ENCODE measurements at regions not wholly inside any gene's neighbourhood (a gene's known extent, or its start where the extent isn't known, plus 50 kb on each side); places are given as distances from the start of the nearest gene placed in this dataset.

- H3K4me3 ChIP-seq, result no peak overlapping the region
Measured at GRCh38 chr12:130016194-130016593, 112.4 kb upstream of the TMEM132D start.

GRCh38 chr12:130016986-130017385 lies 113.2 kb upstream of the TMEM132D start:
- Histone ChIP-seq H3K27ac (peak overlapping the region in 1 of 21 experiments; percentile 54), H3K4me3 (no peak overlapping the region)

More at GRCh38 chr12:130016194-130016593, 112.4 kb upstream of the TMEM132D start:
- no peak overlapping the region for H3K27ac ChIP-seq

- Histone ChIP-seq H3K4me3 (peak overlapping the region in 1 of 7 experiments; percentile 14), H3K27ac (peak overlapping the region in 4 of 21 experiments; percentile 41 to 54 (median 48))
Measured at GRCh38 chr12:130017591-130018449, 114.0 kb upstream of the TMEM132D start.

GRCh38 chr12:130018614-130019013 lies 114.8 kb upstream of the TMEM132D start:
- Histone ChIP-seq H3K27ac (no peak overlapping the region), H3K4me3 (no peak overlapping the region)

- no peak overlapping the region for H3K4me3 ChIP-seq
Measured at GRCh38 chr12:130026608-130027176, 122.9 kb upstream of the TMEM132D start.

GRCh38 chr12:130027798-130028197 lies 124.0 kb upstream of the TMEM132D start:
- H3K4me3 ChIP-seq, result no peak overlapping the region
- no peak overlapping the region for H3K27ac ChIP-seq

More at GRCh38 chr12:130026608-130027176, 122.9 kb upstream of the TMEM132D start:
- H3K27ac ChIP-seq, result no peak overlapping the region

- H3K4me3 ChIP-seq, result no peak overlapping the region
- no peak overlapping the region for H3K27ac ChIP-seq
Measured at GRCh38 chr12:130029151-130029550, 125.3 kb upstream of the TMEM132D start.

- Histone ChIP-seq H3K4me3 (no peak overlapping the region), H3K27ac (no peak overlapping the region)
Measured at GRCh38 chr12:130031041-130031440, 127.2 kb upstream of the TMEM132D start.

- Histone ChIP-seq H3K27ac (no peak overlapping the region), H3K4me3 (no peak overlapping the region)
Measured at GRCh38 chr12:130031571-130032189, 127.9 kb upstream of the TMEM132D start.

GRCh38 chr12:130041983-130042812 lies 120.1 kb upstream of the FZD10 start:
- H3K27ac ChIP-seq, result no peak overlapping the region
- no peak overlapping the region for H3K4me3 ChIP-seq

GRCh38 chr12:130043685-130044406 lies 118.4 kb upstream of the FZD10 start:
- Histone ChIP-seq H3K4me3 (no peak overlapping the region), H3K27ac (no peak overlapping the region)

- Histone ChIP-seq H3K4me3 (no peak overlapping the region), H3K27ac (no peak overlapping the region)
Measured at GRCh38 chr12:130044991-130045621, 117.2 kb upstream of the FZD10 start.

- H3K27ac ChIP-seq, result no peak overlapping the region
- no peak overlapping the region for H3K4me3 ChIP-seq
Measured at GRCh38 chr12:130049666-130050065, 112.6 kb upstream of the FZD10 start.

GRCh38 chr12:130051900-130052299 lies 110.4 kb upstream of the FZD10 start:
- Histone ChIP-seq H3K4me3 (no peak overlapping the region), H3K27ac (no peak overlapping the region)

- no peak overlapping the region for H3K27ac ChIP-seq
- no peak overlapping the region for H3K4me3 ChIP-seq
Measured at GRCh38 chr12:130053651-130054069, 108.6 kb upstream of the FZD10 start.

- Histone ChIP-seq H3K27ac (no peak overlapping the region), H3K4me3 (no peak overlapping the region)
Measured at GRCh38 chr12:130054803-130055202, 107.5 kb upstream of the FZD10 start.

GRCh38 chr12:130058926-130059472 lies 103.3 kb upstream of the FZD10 start:
- H3K4me3 ChIP-seq, result no peak overlapping the region
- H3K27ac ChIP-seq, result no peak overlapping the region

- H3K27ac ChIP-seq, result peak overlapping the region in 4 of 21 experiments; percentile 7 to 47 (median 28)
Measured at GRCh38 chr12:130063866-130064265, 98.4 kb upstream of the FZD10 start.

More at GRCh38 chr12:130063866-130064265, 98.4 kb upstream of the FZD10 start:
- H3K4me3 ChIP-seq, result no peak overlapping the region
